ENCODE measurements at regions not wholly inside any gene's neighbourhood (a gene's known extent, or its start where the extent isn't known, plus 50 kb on each side); places are given as distances from the start of the nearest gene placed in this dataset.
"Not testable (repeated sequence)": the region's sequence is repeated elsewhere in the genome, so short reads cannot be mapped to it uniquely, and the experiment has no call there.

DNA sequence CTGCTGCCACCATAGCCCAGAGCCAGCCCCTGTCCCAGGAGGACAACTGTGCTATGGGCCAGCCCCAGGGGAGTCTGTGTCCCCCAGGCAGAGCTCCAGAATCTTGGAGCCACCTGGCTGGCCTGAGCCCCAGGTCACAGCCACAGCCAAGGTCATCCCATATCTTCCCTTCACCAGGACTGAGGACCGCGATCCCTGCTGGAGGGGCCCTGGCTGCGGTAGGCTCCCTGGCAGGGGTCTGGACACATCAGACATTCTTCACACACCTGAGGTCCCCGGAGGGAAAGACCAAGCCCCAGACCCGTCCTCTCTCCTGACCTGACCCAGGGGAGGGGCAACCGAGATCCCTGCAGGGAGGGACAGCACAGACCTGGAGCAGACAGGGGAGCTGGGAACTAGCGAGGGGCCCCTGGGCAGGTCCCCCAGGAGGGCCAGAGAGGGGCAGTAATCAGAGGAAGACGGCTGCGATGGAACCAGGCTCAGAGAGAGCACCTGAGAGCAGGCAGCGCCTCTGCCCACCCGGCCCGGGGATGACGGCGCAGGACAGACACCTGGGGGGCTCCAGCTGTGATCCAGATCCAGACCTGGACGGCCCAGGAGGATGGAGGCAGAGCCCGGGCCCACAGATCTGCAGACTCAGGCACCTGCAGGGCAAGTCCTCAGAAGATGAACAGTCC, 103.2 kb upstream of the EIF5 start:
- no peak for DNase-seq (ENCODE audit: low read depth in 1 of 2, low spot score in 2 of 2)
- H3K4me3 ChIP-seq: no peak overlapping the region
- H3K27me3 ChIP-seq (replicated peaks): no peaks in the 10 kb centered on the region
- H3K9me3 ChIP-seq (replicated peaks): no peaks in the 10 kb centered on the region
- H3K4me1 ChIP-seq (replicated peaks): peaks cover 8% of the 10 kb centered on the region
- H3K27ac ChIP-seq: no peak overlapping the region
- no peaks in the 10 kb centered on the region for H3K36me3 ChIP-seq

DNA sequence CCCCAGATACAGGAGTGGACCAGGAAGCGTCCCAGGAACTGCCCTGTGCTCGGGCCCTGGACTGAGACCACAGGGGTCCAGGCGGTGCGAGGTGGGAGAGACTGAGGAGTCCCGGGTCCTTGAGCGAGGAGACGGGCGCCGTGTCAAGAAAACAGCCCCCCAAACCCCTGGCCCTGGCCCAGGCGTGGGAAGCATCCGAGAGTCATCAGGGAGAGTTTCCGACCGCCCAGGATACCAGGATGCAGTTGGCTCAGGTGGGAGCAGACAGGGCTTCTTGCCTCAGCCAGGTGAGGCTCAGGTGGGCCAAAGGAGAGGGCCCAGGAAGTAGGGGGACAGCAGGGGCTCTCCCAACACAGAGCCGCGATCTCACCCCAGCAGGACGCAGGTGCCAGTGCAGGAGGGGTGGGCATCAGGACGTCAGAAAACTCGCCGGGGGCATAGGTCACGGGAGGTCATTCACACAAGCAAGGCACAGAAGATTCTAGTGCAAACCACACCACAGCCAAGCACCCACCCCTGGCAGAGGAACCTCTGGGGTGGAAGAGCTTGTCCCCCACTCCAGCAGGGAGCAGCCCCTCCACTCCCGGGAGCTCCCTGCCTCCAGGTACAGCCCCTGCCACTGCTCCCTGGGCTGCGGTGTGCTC, 102.5 kb upstream of the EIF5 start:
- peaks cover under 1% of the 10 kb centered on the region for H3K4me1 ChIP-seq (replicated peaks)
- no peaks in the 10 kb centered on the region for H3K36me3 ChIP-seq
- H3K27me3 ChIP-seq (replicated peaks): no peaks in the 10 kb centered on the region
- no peaks in the 10 kb centered on the region for H3K9me3 ChIP-seq (replicated peaks)
- no peak overlapping the region for H3K4me3 ChIP-seq
- no peak for DNase-seq (ENCODE audit: low read depth in 1 of 2, low spot score in 2 of 2)
- no peak overlapping the region for H3K27ac ChIP-seq

DNA sequence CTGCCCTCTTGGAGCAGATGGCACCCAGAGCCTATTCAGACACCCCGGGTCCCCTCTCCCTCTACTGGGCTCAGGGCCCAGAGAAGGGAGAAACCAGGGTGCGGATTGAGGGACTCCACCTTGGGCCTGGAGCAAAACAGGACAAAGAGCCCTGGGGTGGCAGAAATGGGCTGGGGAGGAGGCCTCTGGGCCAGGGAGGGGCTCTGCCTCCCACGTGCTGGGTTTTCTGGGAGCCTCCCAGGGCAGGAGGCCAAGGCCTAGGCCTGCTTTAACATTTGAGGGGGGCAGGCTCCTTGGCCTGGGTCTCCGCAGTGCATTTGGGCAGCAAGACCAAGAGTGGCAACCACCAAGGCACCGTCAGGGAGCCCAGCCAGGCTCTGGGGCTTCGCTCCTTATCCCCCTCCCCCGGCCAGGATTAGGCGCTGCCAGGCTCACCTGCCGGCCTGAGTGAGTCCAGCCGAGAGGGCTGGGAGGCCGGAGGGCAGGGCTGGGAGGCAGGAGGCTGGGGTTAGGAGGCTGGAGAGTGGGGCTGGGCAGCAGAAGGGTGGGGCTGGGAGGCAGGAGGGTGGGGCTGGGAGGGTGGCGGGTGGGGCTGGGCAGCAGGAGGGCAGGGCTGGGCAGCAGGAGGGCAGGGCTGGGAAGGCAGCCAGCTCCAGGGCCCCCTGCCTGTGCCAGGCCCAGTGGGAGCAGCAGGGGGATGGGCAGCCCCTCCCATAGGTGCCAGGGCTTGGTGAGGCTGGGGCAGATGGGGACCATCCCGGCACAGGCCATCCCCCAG, 101.8 kb upstream of the EIF5 start:
- Histone ChIP-seq H3K4me1 (replicated peaks) (no peaks in the 10 kb centered on the region), H3K27ac (no peak overlapping the region), H3K27me3 (replicated peaks) (no peaks in the 10 kb centered on the region), H3K9me3 (replicated peaks) (no peaks in the 10 kb centered on the region), H3K36me3 (no peaks in the 10 kb centered on the region), H3K4me3 (no peak overlapping the region)
- DNase-seq (ENCODE audit: low read depth in 1 of 2, low spot score in 2 of 2): no peak

DNA sequence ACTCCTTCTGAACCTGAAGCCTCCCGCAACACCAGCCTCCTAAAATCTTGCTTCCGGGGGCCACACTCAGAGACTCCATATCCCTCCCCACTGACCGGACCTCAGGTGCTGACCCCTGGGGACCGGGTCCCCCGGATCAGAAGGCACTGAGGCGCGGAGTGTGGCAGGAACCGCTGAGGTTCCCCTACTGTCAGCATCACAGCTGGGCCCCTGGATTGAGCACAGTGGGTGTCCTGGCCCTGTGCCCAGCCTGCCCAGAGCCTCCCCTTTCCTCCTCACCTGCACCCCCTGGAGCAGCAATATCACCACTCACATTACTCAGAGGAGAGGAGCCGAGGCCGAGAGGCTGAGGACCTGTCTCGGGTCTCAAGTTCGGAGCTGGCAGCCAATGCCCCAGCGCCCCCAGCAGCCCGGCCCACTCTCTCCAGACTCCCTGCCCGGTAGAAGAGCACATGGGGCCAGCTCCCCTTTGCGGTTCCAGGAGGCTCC, 101.2 kb upstream of the EIF5 start:
- DNase-seq (ENCODE audit: low read depth in 1 of 2, low spot score in 2 of 2): no peak
- Histone ChIP-seq H3K27ac (no peak overlapping the region), H3K4me3 (no peak overlapping the region), H3K9me3 (replicated peaks) (no peaks in the 10 kb centered on the region), H3K4me1 (replicated peaks) (no peaks in the 10 kb centered on the region), H3K27me3 (replicated peaks) (no peaks in the 10 kb centered on the region), H3K36me3 (no peaks in the 10 kb centered on the region)

DNA sequence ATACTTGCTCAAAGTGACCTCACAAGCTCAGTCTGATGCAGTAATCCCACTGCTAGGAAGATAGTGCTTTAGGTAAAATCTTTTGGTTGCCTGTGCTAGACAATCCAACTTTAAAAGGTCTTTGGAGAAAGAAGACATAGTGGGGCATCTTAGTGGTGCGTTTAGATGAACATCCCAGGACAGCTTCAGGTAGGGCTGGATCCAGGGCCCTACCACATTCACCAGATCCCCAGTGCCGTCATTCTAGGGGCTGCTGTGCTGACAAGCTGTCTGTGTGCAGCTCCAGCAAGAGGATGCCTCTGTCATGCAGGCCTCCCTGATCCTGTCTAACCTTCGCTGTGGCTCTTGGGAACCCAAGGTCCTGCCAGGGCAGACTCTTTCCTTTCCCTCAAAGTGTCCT, 100.7 kb upstream of the EIF5 start:
- no peaks in the 10 kb centered on the region for H3K27me3 ChIP-seq (replicated peaks)
- no peaks in the 10 kb centered on the region for H3K4me1 ChIP-seq (replicated peaks)
- DNase-seq (ENCODE audit: low read depth in 1 of 2, low spot score in 2 of 2): no peak
- no peaks in the 10 kb centered on the region for H3K9me3 ChIP-seq (replicated peaks)
- H3K27ac ChIP-seq: no peak overlapping the region
- H3K36me3 ChIP-seq: no peaks in the 10 kb centered on the region
- no peak overlapping the region for H3K4me3 ChIP-seq

DNA sequence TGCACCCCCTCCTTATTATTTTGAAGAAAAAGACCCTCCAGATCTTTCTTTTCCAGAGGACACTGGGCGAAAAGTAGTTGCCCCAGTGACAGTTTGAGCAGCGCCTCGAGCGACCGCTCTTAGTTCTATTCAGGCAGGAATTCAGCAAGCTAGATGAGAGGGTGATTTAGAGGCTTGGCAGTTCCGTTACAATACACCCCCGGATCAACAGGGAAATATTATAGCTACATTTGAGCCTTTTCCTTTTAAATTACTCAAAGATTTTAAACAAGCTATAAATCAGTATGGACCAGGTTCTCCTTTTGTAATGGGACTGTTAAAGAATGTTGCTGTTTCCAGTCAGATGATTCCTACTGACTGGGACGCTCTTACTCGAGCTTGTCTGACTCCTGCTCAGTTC, 99.2 kb upstream of the EIF5 start:
- DNase-seq (ENCODE audit: low read depth in 1 of 2, low spot score in 2 of 2): not testable (repeated sequence)

DNA sequence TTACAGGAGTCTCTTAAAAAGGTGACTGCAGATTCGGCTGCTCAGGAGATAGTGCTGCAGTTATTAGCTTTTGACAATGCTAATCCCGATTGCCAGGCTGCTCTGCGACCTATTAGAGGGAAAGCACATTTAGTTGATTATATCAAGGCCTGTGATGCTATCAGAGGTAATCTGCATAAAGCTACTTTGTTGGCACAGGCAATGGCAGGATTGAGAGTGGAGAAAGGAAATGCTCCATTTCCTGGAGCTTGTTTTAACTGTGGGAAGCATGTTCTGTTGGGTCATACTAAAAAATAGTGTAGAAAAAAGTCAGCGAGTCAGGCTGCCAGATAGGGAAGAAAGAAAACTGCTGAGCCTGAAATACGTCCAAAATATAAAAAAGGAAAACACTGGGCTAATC, 98.5 kb upstream of the EIF5 start:
- not testable (repeated sequence) for H3K27ac ChIP-seq; DNase-seq (ENCODE audit: low read depth in 1 of 2, low spot score in 2 of 2)

More for the DNA sequence above, 99.2 kb upstream of the EIF5 start:
- not testable (repeated sequence) for H3K36me3 ChIP-seq; H3K27me3 ChIP-seq (replicated peaks); H3K4me1 ChIP-seq (replicated peaks); H3K4me3 ChIP-seq; H3K27ac ChIP-seq; H3K9me3 ChIP-seq (replicated peaks)

DNA sequence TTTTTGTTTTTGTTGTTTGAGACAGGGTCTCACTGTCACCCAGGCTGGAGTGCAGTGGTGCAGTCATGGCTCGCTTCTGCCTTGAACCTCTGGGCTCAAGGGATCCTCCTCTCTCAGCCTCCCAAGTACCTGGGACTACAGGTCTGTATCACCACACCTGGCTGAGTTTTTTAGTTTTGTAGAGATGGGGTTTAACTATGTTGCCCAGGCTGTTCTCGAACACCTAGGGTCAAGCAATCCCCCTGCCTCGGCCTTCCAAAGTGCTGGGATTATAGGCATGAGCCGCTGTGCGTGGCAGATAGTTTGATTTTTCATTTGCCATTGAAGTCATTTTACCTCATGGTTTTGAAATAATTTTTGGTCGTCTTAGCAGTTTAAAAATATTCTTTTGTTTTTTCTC, 94.3 kb upstream of the EIF5 start:
- DNase-seq (ENCODE audit: low read depth in 1 of 2, low spot score in 2 of 2): no peak
- no peak overlapping the region for H3K27ac ChIP-seq

More for the DNA sequence above, 98.5 kb upstream of the EIF5 start:
- not testable (repeated sequence) for H3K27me3 ChIP-seq (replicated peaks); H3K4me1 ChIP-seq (replicated peaks); H3K4me3 ChIP-seq; H3K36me3 ChIP-seq; H3K9me3 ChIP-seq (replicated peaks)

DNA sequence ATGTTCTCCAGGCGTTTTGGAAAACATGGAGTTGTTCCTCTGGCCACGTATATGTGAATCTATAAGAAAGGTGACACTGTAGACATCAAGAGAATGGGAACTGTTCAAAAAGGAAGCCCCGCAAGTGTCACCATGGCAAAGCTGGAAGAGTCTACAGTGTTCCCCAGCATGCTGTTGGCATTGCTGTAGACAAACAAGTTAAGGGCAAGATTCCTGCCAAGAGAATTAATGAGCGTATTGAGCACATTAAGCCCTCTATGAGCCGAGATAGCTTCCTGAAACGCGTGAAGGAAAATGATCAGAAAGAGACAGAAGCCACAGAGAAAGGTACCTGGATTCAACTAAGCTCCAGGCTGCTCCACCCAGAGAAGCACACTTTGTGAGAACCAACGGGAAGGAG, 92.5 kb upstream of the EIF5 start:
- DNase-seq (ENCODE audit: low read depth in 1 of 2, low spot score in 2 of 2): no peak
- no peak overlapping the region for H3K27ac ChIP-seq
- H3K4me3 ChIP-seq: no peak overlapping the region
- no peaks in the 10 kb centered on the region for H3K27me3 ChIP-seq (replicated peaks)
- H3K36me3 ChIP-seq: no peaks in the 10 kb centered on the region
- H3K4me1 ChIP-seq (replicated peaks): peaks cover 20% of the 10 kb centered on the region
- no peaks in the 10 kb centered on the region for H3K9me3 ChIP-seq (replicated peaks)

More for the DNA sequence above, 94.3 kb upstream of the EIF5 start:
- Histone ChIP-seq H3K9me3 (replicated peaks) (no peaks in the 10 kb centered on the region), H3K27me3 (replicated peaks) (no peaks in the 10 kb centered on the region), H3K4me3 (no peak overlapping the region), H3K4me1 (replicated peaks) (peaks cover 5% of the 10 kb centered on the region; the same call in 1 of the 2 replicates), H3K36me3 (no peaks in the 10 kb centered on the region)

DNA sequence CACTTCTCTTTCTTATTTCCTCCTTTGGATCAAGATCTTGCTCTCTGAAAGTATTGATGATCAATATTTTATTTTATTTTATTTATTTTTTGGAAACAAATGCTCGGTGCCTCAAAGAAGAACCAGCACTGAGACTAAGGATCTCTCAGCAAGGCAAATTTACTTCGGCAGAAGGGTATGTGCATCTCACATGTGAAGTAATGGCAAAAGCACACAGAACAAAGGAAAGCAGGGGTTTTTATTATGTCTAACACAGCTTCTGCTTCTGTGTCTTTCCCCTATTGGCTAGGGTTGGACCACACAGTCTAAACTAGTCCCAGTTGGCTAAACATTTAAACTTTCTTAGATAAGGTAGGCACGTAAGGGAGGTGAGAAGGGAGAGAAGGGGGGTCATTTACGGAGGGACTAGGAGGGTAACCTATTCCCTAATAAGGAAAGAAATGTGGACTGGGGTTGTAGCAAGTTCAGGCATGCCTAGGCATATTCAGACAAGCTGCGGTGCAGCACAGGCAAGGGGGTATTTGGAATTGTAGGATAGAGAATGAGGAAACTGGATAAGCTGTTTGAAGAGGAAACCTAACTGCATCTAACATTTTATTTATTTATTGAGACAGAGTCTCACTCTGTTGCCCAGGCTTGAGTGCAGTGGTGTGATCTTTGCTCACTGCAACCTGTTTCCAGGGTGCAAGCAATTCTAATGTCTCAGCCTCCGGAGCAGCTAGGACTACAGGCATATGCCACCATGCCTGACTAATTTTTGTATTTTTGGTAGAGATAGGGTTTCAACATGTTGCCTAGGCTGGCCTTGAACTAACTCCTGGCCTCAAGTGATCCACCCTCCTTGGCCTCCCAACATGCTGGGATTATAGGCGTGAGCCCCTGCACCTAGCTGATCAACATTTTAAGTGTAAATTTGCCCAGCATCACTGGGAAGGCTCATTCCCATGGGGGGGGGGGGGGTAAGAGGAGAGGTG, 90.0 kb upstream of the EIF5 start:
- H3K36me3 ChIP-seq: no peaks in the 10 kb centered on the region
- H3K4me1 ChIP-seq (replicated peaks): peaks cover 23% of the 10 kb centered on the region
- no peaks in the 10 kb centered on the region for H3K9me3 ChIP-seq (replicated peaks)
- H3K4me3 ChIP-seq: no peak overlapping the region
- DNase-seq (ENCODE audit: low read depth in 1 of 2, low spot score in 2 of 2): peak in 1 of 2 experiments; percentile 47
- no peaks in the 10 kb centered on the region for H3K27me3 ChIP-seq (replicated peaks)
- no peak overlapping the region for H3K27ac ChIP-seq

DNA sequence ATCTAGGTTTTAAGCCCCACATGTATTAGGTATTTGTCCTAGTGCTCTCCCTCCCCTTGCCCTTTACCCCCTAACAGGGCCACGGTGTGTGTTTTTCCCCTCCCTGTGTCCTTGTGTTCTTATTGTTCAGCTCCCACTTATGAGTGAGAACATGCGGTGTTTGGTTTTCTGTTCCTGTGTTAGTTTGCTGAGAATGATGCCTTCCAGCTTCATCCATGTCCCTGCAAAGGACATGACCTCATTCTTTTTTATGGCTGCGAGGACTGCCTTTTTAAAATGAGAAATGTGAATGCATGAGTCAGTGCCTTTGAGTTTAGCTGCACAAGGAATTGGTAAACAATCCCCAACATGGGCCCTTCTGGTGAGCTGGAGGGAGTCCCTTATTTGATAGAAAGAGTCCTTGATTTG, 88.4 kb upstream of the EIF5 start:
- not testable (repeated sequence) for H3K27me3 ChIP-seq (replicated peaks); H3K27ac ChIP-seq; H3K4me3 ChIP-seq; H3K9me3 ChIP-seq (replicated peaks); H3K36me3 ChIP-seq
- peaks cover 23% of the 10 kb centered on the region for H3K4me1 ChIP-seq (replicated peaks)
- peak; percentile 56 to 72 for DNase-seq (ENCODE audit: low read depth in 1 of 2, low spot score in 2 of 2)

DNA sequence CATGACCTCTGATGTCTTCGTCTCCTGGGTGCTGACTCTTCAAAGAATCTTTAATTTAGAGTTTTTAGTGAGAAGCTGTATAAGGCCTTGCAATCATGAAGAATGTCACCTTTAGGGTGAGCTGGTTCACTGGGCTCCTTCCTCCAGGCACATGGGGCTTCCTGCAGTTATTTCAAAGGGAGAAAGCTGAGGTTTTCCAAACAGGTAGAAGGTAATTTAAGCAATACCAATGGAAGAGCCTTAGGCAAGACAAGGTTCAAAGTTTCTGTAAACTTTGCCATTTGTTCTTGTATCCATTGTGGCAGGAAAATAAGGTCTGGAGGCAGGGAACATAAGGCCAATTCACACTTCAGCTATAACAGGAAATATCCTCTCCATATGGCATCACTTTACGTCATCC, 88.0 kb upstream of the EIF5 start:
- Histone ChIP-seq H3K27me3 (replicated peaks) (no peaks in the 10 kb centered on the region), H3K4me1 (replicated peaks) (peaks cover 23% of the 10 kb centered on the region), H3K4me3 (no peak overlapping the region), H3K36me3 (no peaks in the 10 kb centered on the region), H3K9me3 (replicated peaks) (no peaks in the 10 kb centered on the region), H3K27ac (peak overlapping the region; percentile 16)
- DNase-seq (ENCODE audit: low read depth in 1 of 2, low spot score in 2 of 2): no peak

DNA sequence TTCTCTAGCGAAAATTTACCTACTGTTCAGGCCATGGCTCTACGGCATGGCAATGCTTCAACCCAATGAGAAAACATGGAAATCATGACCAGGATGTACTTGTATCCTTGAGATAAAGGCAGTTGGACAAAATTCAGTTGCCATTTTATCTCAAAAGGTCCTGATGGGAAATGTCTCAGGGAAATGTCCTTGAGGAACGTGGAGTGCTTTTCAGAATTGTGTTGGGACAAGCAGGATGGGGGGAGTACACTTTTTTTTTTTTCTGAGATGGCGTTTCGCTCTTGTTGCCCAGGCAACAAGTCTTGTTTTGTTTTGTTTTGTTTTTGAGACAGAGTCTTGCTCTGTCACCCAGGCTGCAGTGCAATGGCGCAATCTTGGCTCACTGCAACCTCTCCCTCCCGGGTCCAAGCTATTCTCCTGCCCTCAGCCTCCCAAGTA, 86.8 kb upstream of the EIF5 start:
- no peaks in the 10 kb centered on the region; the same call in 1 of the 2 replicates for H3K9me3 ChIP-seq (replicated peaks)
- no peak for DNase-seq (ENCODE audit: low read depth in 1 of 2, low spot score in 2 of 2)
- H3K4me3 ChIP-seq: no peak overlapping the region
- H3K27ac ChIP-seq: no peak overlapping the region
- no peaks in the 10 kb centered on the region for H3K27me3 ChIP-seq (replicated peaks)
- H3K36me3 ChIP-seq: no peaks in the 10 kb centered on the region
- H3K4me1 ChIP-seq (replicated peaks): peaks cover 23% of the 10 kb centered on the region
